ENCODE measurements at regions not wholly inside any gene's neighbourhood (a gene's known extent, or its start where the extent isn't known, plus 50 kb on each side); places are given as distances from the start of the nearest gene placed in this dataset.
"Not testable (repeated sequence)": the region's sequence is repeated elsewhere in the genome, so short reads cannot be mapped to it uniquely, and the experiment has no call there.

- H3K4me1 ChIP-seq (ENCODE audit: control insufficient read depth, insufficient read depth, low read length); H3K9me3 ChIP-seq (replicated peaks; ENCODE audit: control insufficient read depth, low read depth, low read length); H3K27ac ChIP-seq (ENCODE audit: low read length); DNase-seq; H3K4me3 ChIP-seq (ENCODE audit: low read length); H3K27me3 ChIP-seq (ENCODE audit: control insufficient read depth, insufficient read depth, low read length); H3K36me3 ChIP-seq (ENCODE audit: control insufficient read depth, insufficient read depth, low read length): not testable (repeated sequence)
- 97% methylated on average over 8 of the region's 46 CpGs for WGBS (ENCODE audit: insufficient coverage)
Observed at GRCh38 chr1:187703138-187704130, 874.7 kb downstream of the PLA2G4A start.

GRCh38 chr1:187714470-187714869, 885.7 kb downstream of the PLA2G4A start:
- H3K27me3 ChIP-seq (ENCODE audit: control insufficient read depth, insufficient read depth, low read length), result no peaks in the 10 kb centered on the region
- 63% methylated on average over 2 of the region's 6 CpGs for WGBS (ENCODE audit: insufficient coverage)
- H3K36me3 ChIP-seq (ENCODE audit: control insufficient read depth, insufficient read depth, low read length), result no peaks in the 10 kb centered on the region
- no peak for DNase-seq
- H3K9me3 ChIP-seq (replicated peaks; ENCODE audit: control insufficient read depth, low read depth, low read length), result no peaks in the 10 kb centered on the region
- no peak overlapping the region for H3K4me3 ChIP-seq (ENCODE audit: low read length)
- no peak overlapping the region for H3K27ac ChIP-seq (ENCODE audit: low read length)
- H3K4me1 ChIP-seq (ENCODE audit: control insufficient read depth, insufficient read depth, low read length), result no peaks in the 10 kb centered on the region

- H3K27ac ChIP-seq (ENCODE audit: low read length), result no peak overlapping the region
- H3K4me3 ChIP-seq (ENCODE audit: low read length), result no peak overlapping the region
- no peak for DNase-seq
Observed at GRCh38 chr1:187715483-187715882, 886.7 kb downstream of the PLA2G4A start.

GRCh38 chr1:187716160-187716559, 887.4 kb downstream of the PLA2G4A start:
- H3K4me3 ChIP-seq (ENCODE audit: low read length), result no peak overlapping the region
- no peaks in the 10 kb centered on the region for H3K4me1 ChIP-seq (ENCODE audit: control insufficient read depth, insufficient read depth, low read length)
- WGBS (ENCODE audit: insufficient coverage), result no CpG with 5 or more reads among the region's 1 CpG
- H3K27me3 ChIP-seq (ENCODE audit: control insufficient read depth, insufficient read depth, low read length), result no peaks in the 10 kb centered on the region
- DNase-seq, result no peak
- H3K27ac ChIP-seq (ENCODE audit: low read length), result no peak overlapping the region
- no peaks in the 10 kb centered on the region for H3K36me3 ChIP-seq (ENCODE audit: control insufficient read depth, insufficient read depth, low read length)
- H3K9me3 ChIP-seq (replicated peaks; ENCODE audit: control insufficient read depth, low read depth, low read length), result no peaks in the 10 kb centered on the region

More at GRCh38 chr1:187715483-187715882, 886.7 kb downstream of the PLA2G4A start:
- no peaks in the 10 kb centered on the region for H3K36me3 ChIP-seq (ENCODE audit: control insufficient read depth, insufficient read depth, low read length)
- H3K9me3 ChIP-seq (replicated peaks; ENCODE audit: control insufficient read depth, low read depth, low read length), result no peaks in the 10 kb centered on the region
- no peaks in the 10 kb centered on the region for H3K27me3 ChIP-seq (ENCODE audit: control insufficient read depth, insufficient read depth, low read length)
- no peaks in the 10 kb centered on the region for H3K4me1 ChIP-seq (ENCODE audit: control insufficient read depth, insufficient read depth, low read length)

- Histone ChIP-seq H3K9me3 (replicated peaks; ENCODE audit: control insufficient read depth, low read depth, low read length) (no peaks in the 10 kb centered on the region), H3K36me3 (ENCODE audit: control insufficient read depth, insufficient read depth, low read length) (no peaks in the 10 kb centered on the region), H3K4me3 (ENCODE audit: low read length) (no peak overlapping the region), H3K27ac (ENCODE audit: low read length) (no peak overlapping the region), H3K27me3 (ENCODE audit: control insufficient read depth, insufficient read depth, low read length) (no peaks in the 10 kb centered on the region), H3K4me1 (ENCODE audit: control insufficient read depth, insufficient read depth, low read length) (no peaks in the 10 kb centered on the region)
- no peak for DNase-seq
- 100% methylated on average over 1 of the region's 3 CpGs for WGBS (ENCODE audit: insufficient coverage)
Observed at GRCh38 chr1:187718527-187718926, 889.8 kb downstream of the PLA2G4A start.

GRCh38 chr1:187721216-187721615, 892.5 kb downstream of the PLA2G4A start:
- H3K36me3 ChIP-seq (ENCODE audit: control insufficient read depth, insufficient read depth, low read length), result no peaks in the 10 kb centered on the region
- H3K27me3 ChIP-seq (ENCODE audit: control insufficient read depth, insufficient read depth, low read length), result no peaks in the 10 kb centered on the region
- H3K4me3 ChIP-seq (ENCODE audit: low read length), result no peak overlapping the region
- H3K9me3 ChIP-seq (replicated peaks; ENCODE audit: control insufficient read depth, low read depth, low read length), result no peaks in the 10 kb centered on the region
- no peaks in the 10 kb centered on the region for H3K4me1 ChIP-seq (ENCODE audit: control insufficient read depth, insufficient read depth, low read length)
- no peak for DNase-seq
- no peak overlapping the region for H3K27ac ChIP-seq (ENCODE audit: low read length)

- H3K27me3 ChIP-seq (ENCODE audit: control insufficient read depth, insufficient read depth, low read length), result no peaks in the 10 kb centered on the region
- H3K4me3 ChIP-seq (ENCODE audit: low read length), result no peak overlapping the region
- no peaks in the 10 kb centered on the region for H3K4me1 ChIP-seq (ENCODE audit: control insufficient read depth, insufficient read depth, low read length)
- no peak for DNase-seq
- H3K9me3 ChIP-seq (replicated peaks; ENCODE audit: control insufficient read depth, low read depth, low read length), result no peaks in the 10 kb centered on the region
- no peak overlapping the region for H3K27ac ChIP-seq (ENCODE audit: low read length)
- H3K36me3 ChIP-seq (ENCODE audit: control insufficient read depth, insufficient read depth, low read length), result no peaks in the 10 kb centered on the region
- WGBS (ENCODE audit: insufficient coverage), result no CpG with 5 or more reads among the region's 2 CpGs
Observed at GRCh38 chr1:187725216-187725615, 896.5 kb downstream of the PLA2G4A start.

- DNase-seq, result no peak
- no peak overlapping the region for H3K4me3 ChIP-seq (ENCODE audit: low read length)
- no peak overlapping the region for H3K27ac ChIP-seq (ENCODE audit: low read length)
- WGBS (ENCODE audit: insufficient coverage), result no CpG with 5 or more reads among the region's 1 CpG
- no peaks in the 10 kb centered on the region for H3K27me3 ChIP-seq (ENCODE audit: control insufficient read depth, insufficient read depth, low read length)
- H3K9me3 ChIP-seq (replicated peaks; ENCODE audit: control insufficient read depth, low read depth, low read length), result no peaks in the 10 kb centered on the region
- no peaks in the 10 kb centered on the region for H3K4me1 ChIP-seq (ENCODE audit: control insufficient read depth, insufficient read depth, low read length)
- H3K36me3 ChIP-seq (ENCODE audit: control insufficient read depth, insufficient read depth, low read length), result no peaks in the 10 kb centered on the region
Observed at GRCh38 chr1:187733232-187733631, 904.5 kb downstream of the PLA2G4A start.

- 78% methylated on average over 2 of the region's 4 CpGs for WGBS (ENCODE audit: insufficient coverage)
- DNase-seq, result no peak
Observed at GRCh38 chr1:187734427-187734826, 905.7 kb downstream of the PLA2G4A start.

GRCh38 chr1:187744665-187745064, 915.9 kb downstream of the PLA2G4A start:
- no CpG with 5 or more reads among the region's 1 CpG for WGBS (ENCODE audit: insufficient coverage)
- H3K27ac ChIP-seq (ENCODE audit: low read length), result no peak overlapping the region
- no peaks in the 10 kb centered on the region for H3K27me3 ChIP-seq (ENCODE audit: control insufficient read depth, insufficient read depth, low read length)
- no peaks in the 10 kb centered on the region for H3K4me1 ChIP-seq (ENCODE audit: control insufficient read depth, insufficient read depth, low read length)
- no peaks in the 10 kb centered on the region for H3K9me3 ChIP-seq (replicated peaks; ENCODE audit: control insufficient read depth, low read depth, low read length)
- no peak overlapping the region for H3K4me3 ChIP-seq (ENCODE audit: low read length)
- H3K36me3 ChIP-seq (ENCODE audit: control insufficient read depth, insufficient read depth, low read length), result no peaks in the 10 kb centered on the region
- DNase-seq, result no peak

More at GRCh38 chr1:187734427-187734826, 905.7 kb downstream of the PLA2G4A start:
- no peak overlapping the region for H3K27ac ChIP-seq (ENCODE audit: low read length)
- H3K27me3 ChIP-seq (ENCODE audit: control insufficient read depth, insufficient read depth, low read length), result no peaks in the 10 kb centered on the region
- H3K36me3 ChIP-seq (ENCODE audit: control insufficient read depth, insufficient read depth, low read length), result no peaks in the 10 kb centered on the region
- H3K4me1 ChIP-seq (ENCODE audit: control insufficient read depth, insufficient read depth, low read length), result no peaks in the 10 kb centered on the region
- H3K4me3 ChIP-seq (ENCODE audit: low read length), result no peak overlapping the region
- no peaks in the 10 kb centered on the region for H3K9me3 ChIP-seq (replicated peaks; ENCODE audit: control insufficient read depth, low read depth, low read length)

Data from muscle of leg (tissue), 3 donors.